Activated CD8-positive, alpha-beta memory T cell treated with anti-CD3 and anti-CD28 coated beads, Interleukin-2, amount 50 U/mL, for 4 hours (primary cell): ENCODE measurements at regions not wholly inside any gene's neighbourhood (a gene's known extent, or its start where the extent isn't known, plus 50 kb on each side); places are given as distances from the start of the nearest gene placed in this dataset.
"Not testable (repeated sequence)": the region's sequence is repeated elsewhere in the genome, so short reads cannot be mapped to it uniquely, and the experiment has no call there.

Experiments used
- DNase-seq: peaks from one replicate; pipeline ENCODE4 v3.0.0-alpha.2; 2020

DNA sequence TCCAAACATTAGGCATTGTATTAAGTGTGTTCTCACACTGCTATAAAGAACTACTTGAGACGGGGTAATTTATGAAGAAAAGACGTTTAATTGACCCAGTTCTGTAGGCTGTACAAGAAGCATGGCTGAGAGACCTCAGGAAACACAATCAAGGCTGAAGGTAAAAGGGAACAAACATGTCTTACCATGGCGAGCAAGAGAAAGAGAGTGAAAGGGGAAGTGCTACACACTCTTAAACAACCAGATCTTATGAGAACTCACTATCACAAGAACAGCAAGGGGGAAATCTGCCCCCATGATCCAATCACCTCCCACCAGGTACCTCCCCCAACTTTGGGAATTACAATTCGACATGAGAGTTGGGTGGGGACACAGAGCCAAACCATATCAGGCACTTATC is 86.6 kb upstream of the TOP1 start:
- DNase-seq = no peak

DNA sequence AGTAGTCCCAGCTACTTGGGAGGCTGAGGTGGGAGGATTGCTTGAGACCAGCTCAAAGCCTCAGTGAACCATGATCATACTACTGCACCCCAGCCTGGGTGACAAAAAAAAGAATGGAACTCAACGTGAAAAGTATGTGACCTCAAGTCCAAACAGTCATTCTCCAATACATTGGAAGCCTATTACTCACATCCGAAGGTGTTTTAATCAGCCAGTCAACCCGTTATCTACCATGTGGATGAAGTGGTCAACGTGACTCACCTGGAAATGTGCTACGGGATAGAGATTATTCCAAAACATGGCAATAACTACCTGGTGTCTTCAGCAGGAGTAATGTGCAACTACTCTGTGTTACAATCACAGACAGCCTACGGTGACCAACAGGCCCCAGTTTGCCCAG is 85.8 kb upstream of the TOP1 start:
- DNase-seq = no peak

- no peak for DNase-seq
Observed at GRCh38 chr20:40943591-40943990, 85.0 kb upstream of the TOP1 start.

GRCh38 chr20:40945189-40945588 is 83.4 kb upstream of the TOP1 start:
- no peak for DNase-seq

GRCh38 chr20:40945754-40946450 is 82.7 kb upstream of the TOP1 start:
- DNase-seq = no peak

DNA sequence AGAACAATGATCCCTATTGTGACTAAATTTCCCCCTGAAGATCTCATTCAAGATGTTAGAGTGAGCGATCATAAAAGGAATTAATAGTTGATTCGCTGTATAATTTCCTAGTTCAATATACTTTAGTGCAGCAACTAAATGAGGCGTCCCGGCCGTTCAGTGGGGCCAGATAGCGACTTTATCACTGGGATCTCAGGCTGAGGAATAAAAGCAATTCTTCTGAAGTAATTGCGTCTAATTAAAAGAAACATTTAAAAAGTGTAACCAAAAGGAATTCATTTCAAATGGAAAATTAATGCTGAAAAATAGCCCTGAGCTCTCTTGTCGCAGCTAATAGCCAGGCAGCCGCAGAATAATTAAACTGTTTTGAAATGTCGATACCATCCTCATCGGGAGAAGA is 82.2 kb upstream of the TOP1 start:
- DNase-seq = no peak

- no peak for DNase-seq
Observed at GRCh38 chr20:40948465-40949267, 80.0 kb upstream of the TOP1 start.

GRCh38 chr20:40949346-40949745 is 79.3 kb upstream of the TOP1 start:
- no peak for DNase-seq

DNA sequence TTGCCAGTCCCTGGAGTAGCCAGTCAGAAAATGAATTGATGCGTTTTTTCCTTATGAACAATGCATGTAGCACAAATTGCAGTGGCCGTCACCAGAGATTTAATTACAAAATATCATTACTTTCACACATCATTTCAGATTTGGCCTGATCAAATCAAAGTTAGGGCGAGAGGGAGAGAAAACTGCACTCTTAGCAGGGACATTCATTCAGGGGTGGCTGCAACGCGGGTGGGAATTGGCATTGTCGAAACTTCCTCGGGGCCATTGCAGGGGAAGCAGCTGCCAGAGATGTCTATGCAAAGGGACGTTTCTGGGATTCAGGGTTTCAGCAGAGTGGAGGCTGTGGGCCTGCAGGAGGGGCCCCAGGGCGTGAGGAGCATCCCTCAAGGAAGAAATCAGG is 76.5 kb upstream of the TOP1 start:
- DNase-seq = no peak

- no peak for DNase-seq
Observed at GRCh38 chr20:40953416-40953815, 75.2 kb upstream of the TOP1 start.

DNA sequence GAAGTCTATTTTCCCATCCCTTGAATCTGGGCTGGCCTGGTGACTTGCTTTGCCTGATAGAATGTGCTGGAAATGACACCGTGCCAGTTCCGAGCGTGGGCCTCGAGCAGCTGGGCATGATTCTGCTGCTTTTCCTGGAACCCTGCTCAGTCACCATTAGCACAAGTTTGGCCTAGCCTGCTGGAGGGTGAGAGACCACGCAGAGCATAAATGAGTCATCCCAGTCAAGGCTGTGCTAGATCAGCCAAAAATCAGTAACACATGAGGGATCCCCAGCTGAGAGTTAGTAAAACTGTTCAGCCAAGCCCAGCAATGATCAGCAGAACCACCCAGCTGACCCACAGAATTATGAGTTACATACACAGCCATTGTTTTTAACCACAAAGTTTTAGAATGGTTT is 74.8 kb upstream of the TOP1 start:
- DNase-seq = no peak

- DNase-seq = no peak
Observed at GRCh38 chr20:40954521-40955165, 74.0 kb upstream of the TOP1 start.

- DNase-seq = no peak
Observed at GRCh38 chr20:40955326-40955725, 73.3 kb upstream of the TOP1 start.

GRCh38 chr20:40955826-40956225 is 72.8 kb upstream of the TOP1 start:
- not testable (repeated sequence) for DNase-seq

DNA sequence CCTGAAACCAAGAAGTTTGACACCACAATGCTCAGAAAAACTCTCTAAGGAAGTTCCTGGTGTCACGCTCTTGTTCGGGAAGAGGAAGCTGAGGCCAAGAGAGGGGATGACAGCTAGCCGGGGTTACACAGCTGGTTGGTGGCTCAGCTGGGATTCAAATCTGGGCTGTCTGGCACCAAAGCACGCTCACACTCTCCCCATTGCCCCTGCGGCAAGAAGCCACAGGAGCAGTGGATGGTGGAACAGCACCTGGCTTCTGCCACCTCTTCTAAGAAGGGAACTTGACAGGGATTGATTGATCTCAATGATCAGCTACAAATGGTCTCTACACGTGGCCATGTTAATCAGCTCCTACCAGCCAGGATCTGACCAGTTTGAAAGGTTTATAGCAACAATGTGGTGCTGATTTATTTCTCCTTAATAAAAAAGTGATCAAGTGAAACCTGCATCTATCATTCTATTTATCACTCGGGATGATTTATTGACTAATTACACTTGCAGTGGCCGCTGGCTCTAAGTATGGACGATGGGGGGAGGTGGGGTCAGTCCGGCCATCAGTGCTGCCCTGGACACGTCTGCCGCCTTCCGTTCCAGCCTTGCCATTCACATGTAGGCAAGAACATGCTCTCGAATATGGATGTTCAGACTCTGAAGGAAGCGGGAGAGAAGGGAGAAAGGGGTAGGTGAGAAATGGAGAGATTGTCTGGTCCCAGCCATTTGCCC is 71.9 kb upstream of the TOP1 start:
- no peak for DNase-seq

DNA sequence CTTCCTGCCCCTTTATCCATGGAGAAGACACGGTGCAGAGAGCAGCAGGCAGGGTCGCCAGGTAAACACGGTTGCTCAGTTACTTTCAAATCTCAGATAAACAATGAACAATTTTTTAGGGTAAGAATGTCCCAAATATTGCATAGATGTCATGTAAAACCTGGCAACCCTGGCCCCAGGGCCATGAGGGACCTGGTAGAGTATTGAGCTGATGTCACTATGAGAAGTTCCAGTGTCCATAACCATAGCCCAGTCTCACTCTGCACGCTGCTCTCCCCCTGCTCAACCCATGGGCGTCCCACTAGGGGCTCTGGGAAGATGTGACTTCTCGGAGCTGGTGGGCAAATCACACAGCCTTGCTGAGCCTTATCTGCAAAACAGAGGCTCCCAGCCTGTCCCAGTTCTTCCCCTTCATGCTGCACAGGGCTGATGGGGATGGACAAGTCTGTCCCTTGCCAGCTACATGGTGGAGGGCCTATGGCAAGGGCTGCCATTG is 71.3 kb upstream of the TOP1 start:
- no peak for DNase-seq

GRCh38 chr20:40958598-40958997 is 70.0 kb upstream of the TOP1 start:
- DNase-seq = no peak

- no peak for DNase-seq
Observed at GRCh38 chr20:40959325-40960092, 69.1 kb upstream of the TOP1 start.

DNA sequence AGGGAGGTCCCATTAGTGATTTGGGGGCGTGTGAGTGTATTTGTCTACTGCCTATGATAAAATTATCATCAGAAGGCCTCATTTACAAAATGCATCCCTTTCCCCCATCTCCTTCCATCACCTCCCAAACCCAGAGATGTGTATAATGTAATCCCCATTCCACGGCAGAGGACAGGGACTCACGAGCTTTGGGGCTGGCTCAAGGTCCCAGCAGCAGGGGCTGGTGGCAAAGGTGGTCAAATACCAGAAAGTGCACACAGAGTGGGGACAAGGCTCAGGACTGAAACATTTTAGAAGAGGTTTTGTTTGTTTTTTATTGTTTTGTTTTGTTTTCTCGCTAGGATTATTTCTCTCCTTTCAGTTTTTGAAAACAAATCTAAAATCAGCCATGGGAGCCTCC is 68.5 kb upstream of the TOP1 start:
- no peak for DNase-seq

DNA sequence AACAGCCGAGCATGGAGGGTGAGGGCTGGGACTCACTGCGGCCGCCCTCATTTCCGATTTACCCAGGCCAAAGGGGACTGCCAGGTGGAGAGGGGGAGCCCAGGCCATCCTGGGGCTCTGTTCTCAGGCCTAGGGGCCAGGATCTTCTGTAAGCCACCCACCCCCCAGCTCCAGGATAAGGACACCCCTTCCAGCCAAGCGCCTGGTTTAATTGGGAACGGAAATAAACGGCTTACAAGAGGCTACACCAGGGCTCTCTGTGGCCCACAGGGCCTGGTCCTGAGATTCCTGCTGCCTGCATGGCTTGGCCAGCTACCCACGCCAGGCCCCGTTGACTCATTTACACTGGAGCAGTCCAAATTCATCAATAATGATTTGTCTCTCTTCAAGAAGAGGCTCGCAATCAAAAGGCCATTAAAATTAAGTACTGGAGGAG is 68.1 kb upstream of the TOP1 start:
- DNase-seq = no peak

GRCh38 chr20:40961176-40961575 is 67.4 kb upstream of the TOP1 start:
- DNase-seq = no peak
